ENCODE measurements at regions not wholly inside any gene's neighbourhood (a gene's known extent, or its start where the extent isn't known, plus 50 kb on each side); places are given as distances from the start of the nearest gene placed in this dataset.

DNA sequence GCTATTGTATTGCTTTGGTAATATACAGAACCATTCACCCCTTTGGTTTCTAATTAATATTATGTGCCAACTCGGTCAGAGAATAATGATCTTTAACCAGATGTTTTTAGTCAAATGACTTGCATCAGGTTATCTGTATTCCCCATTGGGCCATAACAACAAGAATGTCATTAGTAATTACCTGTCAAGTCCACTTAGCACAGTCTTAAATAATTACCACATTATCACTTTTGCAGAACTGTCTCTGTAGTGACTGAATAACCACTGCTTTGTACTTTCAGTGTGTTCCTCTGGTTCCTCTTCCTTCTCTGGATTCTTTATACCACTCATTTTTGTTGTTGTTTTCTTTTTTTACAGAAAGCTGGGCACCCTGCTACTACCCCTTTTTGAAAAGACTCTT lies 257.7 kb upstream of the SPOCK3 start:
- no peak for DNase-seq

GRCh38 chr4:167509551-167509950 lies 275.3 kb upstream of the SPOCK3 start:
- DNase-seq: no peak

GRCh38 chr4:167524091-167524490 lies 289.8 kb upstream of the SPOCK3 start:
- no peak for DNase-seq

GRCh38 chr4:167537761-167538160 lies 303.5 kb upstream of the SPOCK3 start:
- DNase-seq: no peak

DNA sequence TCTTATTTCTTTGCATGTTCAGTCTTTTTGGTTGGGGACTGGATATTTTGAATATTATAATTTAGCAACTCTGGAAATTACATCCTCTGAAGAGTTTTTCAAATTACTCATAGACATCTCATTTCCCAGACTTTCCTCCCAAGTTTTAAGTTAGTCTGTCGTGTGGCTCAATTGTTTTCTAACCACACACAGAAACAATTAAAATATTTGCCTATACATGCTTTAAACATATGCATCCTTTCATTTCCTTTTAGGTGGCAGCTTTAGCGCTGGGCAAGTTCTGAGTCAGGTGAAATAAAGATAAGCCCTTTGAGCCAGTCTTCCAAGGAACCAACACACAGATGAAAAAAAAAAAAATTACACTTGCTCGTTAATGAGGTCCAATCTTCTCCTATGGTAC lies 307.0 kb upstream of the SPOCK3 start:
- no peak for DNase-seq

- DNase-seq: no peak
Observed at GRCh38 chr4:167544391-167544790, 310.1 kb upstream of the SPOCK3 start.

GRCh38 chr4:167550021-167550420 lies 315.7 kb upstream of the SPOCK3 start:
- no peak for DNase-seq

DNA sequence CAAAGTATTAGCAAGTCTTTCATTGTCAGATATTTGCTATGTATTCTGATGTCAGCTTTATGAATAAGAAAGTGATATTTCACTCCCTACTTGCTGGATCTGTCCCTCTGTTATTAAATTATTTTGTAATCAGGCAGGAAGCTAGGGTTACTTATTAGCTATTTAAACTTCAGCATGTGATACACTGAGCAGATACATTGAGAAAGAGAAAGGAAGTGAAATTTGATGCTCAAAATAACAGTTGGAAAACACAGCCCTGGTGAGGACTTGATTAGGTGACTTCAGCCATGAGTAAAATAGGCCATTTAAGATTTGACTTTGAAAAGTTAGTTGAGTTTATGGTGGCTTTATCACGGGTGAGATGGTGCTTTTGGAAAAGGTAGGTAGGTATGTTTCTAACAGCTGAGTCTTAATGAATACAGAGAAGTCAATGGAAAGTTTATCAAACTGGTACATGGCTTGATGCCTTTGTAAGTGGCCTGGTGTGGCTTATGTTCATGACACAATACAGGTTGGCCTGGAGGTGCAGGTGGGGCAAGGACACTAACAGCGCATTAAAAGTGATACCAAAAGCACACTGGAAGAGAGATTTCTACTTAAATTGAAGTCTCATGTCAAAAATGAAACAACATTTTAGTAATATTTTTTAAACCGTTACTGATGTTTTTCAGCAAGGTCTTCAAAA lies 321.2 kb upstream of the SPOCK3 start:
- no peak for DNase-seq

DNA sequence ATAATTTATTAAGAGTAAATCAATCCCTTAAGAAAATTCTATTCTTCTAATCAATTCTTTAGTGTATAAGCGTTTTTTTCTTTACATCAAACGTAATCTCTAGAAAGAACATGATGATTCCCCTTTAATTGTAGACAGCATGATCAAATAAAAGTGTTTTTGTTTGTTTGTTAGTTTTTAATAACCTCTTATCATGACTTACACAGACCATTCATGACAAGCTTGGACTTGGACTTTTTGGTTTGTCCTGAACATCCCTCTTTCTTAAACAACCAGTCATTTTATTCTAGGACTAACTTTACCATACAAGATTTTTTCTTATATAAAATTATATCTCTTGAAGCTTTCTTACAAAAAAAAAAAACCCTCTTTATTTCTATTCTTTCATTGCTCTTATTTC lies 344.6 kb upstream of the SPOCK3 start:
- no peak for DNase-seq

DNA sequence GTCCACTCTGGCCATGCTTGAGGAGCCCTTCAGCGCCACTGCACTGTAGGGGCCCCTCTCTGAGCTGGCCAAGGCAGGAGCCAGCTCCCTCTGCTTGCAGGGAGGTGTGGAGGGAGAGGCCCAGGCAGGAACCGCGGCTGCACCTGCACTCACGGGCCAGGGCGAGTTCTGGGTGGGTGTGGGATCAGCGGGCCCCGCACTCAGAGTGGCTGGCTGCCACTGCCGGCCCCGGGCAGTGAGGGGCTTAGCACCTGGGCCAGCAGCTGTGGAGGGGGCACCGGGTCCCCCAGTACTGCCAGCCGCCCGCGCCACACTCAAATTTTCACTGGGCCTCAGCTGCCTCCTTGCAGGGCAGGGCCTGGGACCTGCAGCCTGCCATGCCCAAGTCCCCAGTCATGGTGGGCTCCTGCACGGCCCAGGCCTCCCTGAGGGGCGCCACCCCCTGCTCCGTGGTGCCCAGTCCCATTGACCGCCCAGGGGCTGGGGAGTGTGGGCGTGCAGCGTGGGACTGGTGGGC lies 347.2 kb upstream of the SPOCK3 start:
- no peak for DNase-seq

DNA sequence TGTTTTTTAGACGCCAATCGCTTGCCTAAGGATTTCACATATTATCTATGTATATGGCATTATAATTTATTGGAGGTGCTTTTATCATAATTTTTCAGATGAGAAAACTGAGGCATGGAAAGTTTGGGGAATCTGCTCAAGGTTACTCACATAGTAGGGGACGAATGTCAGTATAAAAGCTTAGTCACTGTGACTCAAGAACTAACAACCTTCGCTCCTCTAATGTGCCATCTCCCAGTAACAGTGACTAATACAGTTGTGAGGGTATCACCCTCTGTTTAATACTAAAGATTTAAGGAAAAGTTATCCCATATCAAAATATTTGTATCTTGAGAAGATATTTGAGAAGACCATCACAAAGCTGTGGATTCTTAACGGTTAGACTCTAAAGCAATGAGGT lies 353.1 kb upstream of the SPOCK3 start:
- no peak for DNase-seq

DNA sequence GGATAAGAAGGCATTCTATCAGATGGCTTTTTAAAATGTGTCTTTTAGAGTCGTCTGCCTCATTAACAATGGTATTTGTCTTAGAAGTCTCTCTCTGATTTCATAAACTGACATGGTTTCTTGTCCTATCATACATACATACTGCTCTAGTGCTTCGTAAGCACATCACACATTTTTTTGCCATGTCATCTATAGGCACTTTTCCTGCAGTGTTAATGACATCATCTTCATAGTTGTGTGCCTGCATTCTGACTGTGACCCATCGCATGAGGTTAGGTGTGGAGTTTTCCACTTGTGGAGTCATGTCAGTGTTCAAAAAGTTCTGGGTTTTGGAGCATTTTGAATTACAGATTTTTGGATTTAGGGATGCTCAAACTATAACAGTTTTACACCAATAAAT lies 361.6 kb upstream of the SPOCK3 start:
- DNase-seq: no peak

- DNase-seq: no peak
Observed at GRCh38 chr4:167602157-167602556, 367.9 kb upstream of the SPOCK3 start.

GRCh38 chr4:167606551-167606950 lies 372.3 kb upstream of the SPOCK3 start:
- no peak for DNase-seq

GRCh38 chr4:167613381-167613780 lies 379.1 kb upstream of the SPOCK3 start:
- DNase-seq: no peak

- DNase-seq: no peak
Observed at GRCh38 chr4:167614866-167615265, 380.6 kb upstream of the SPOCK3 start.

GRCh38 chr4:167616476-167616875 lies 382.2 kb upstream of the SPOCK3 start:
- no peak for DNase-seq

GRCh38 chr4:167622481-167623240 lies 388.4 kb upstream of the SPOCK3 start:
- peak; percentile 3 for DNase-seq

- DNase-seq: no peak
Observed at GRCh38 chr4:167623241-167623572, 388.9 kb upstream of the SPOCK3 start.

DNA sequence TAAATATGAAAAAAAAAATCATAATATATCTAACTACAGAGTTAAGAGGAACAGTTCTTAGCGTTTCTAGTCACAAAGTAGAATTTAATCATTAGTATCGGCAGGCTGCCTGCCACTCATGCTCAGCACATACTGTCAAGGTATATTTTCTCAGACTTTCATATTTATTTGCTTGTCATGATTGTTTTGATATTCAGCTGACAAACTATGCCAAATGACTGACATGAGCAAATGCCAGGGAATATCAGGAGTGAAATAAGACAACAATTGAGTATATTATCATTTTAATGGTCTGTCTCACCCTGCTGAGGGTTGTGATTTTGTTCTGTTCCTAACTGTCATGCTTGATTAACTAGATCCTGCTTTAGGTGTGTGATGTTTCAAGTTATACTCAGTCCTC lies 395.0 kb upstream of the SPOCK3 start:
- DNase-seq: no peak

DNA sequence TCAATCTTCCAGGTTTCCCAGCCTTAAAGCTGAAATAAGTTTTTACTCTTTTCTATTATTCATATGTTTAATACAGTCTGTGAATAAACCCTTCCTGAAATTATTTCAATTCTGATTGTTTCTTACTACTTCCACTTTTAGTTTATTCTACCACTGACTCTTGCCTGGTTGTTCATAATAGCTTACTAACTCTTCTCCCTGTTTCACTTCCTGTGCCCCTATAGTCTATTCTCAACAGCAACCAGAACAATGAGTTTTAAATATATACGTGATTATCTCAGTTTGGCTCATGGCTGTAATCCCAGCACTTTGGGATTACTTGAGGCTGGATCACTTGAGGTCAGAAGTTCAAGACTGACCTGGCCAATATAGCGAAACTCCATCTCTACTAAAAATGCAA lies 408.0 kb upstream of the SPOCK3 start:
- no peak for DNase-seq

GRCh38 chr4:167645358-167645757 lies 411.1 kb upstream of the SPOCK3 start:
- DNase-seq: no peak

- no peak for DNase-seq
Observed at GRCh38 chr4:167652267-167652666, 418.0 kb upstream of the SPOCK3 start.

DNA sequence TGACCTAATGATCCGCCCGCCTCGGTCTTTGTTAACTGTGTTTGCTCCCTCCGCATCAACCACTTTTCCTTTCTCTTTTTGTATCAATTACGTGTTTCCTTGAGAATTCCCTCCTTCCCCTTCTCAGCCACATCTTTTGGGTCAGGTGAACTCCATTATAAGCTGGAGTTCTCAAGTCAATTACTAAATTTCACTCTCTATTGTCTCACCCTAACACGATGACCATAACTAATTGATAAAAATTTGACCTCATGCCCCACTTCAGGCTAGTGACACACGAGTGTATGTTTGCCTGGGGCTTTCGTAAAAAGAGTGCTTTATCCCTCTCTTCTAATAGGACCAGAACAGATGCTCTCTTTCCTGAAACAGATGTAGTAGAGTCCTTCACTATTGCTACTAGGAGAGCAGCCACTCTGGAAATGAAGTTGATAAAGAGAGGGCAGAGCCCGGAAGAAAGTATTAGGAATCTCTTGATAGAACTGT lies 403.6 kb upstream of the ANXA10 start:
- no peak for DNase-seq

DNA sequence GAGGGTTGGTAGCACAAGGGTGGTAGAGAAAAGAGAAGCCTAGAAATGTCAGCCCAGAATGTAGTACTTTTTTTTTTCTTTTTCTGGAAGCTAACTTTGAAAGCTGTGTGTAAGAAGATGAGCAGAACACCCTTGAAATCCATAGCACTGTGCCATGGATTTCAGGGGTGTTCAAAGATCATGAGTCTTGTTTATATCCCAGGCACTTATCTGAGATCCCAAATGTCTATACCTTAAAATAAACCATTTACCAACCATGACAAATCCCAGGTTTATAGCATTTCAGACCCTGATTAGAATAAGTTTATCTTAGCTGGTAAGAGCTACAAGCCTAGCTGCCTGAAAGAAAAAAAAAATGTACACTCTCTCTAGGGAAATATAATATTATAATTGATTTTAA lies 389.9 kb upstream of the ANXA10 start:
- DNase-seq: no peak

All from NCI-H1694 (cell line).